H1 (cell line): ENCODE measurements at regions not wholly inside any gene's neighbourhood (a gene's known extent, or its start where the extent isn't known, plus 50 kb on each side); places are given as distances from the start of the nearest gene placed in this dataset.

ENCODE experiments used
- CTCF ChIA-PET: fragments of 300-600 bp; sonication (Branson Sonifier 250); formaldehyde crosslinking; loops from one replicate; lab custom pipeline; 2021; ENCODE audit not compliant: partially characterized antibody; lab: Charles Lee
- POLR2A ChIA-PET: fragments of 300-600 bp; sonication (Branson Sonifier 250); formaldehyde crosslinking; loops from one replicate; lab custom pipeline; 2021; ENCODE audit warnings: inconsistent platforms; ENCODE audit not compliant: partially characterized antibody; lab: Charles Lee
- DNase-seq, 2 experiments: peaks; one replicate each; pipeline versions ENCODE4 v3.0.0 to v3.0.0-alpha.2; 2010 to 2022; ENCODE audit warnings: low spot score in 2 of 2, low read depth in 1 of 2, mixed read lengths in 1 of 2
- FAIRE-seq: peaks from 2 replicates; lab custom pipeline; 2011; peaks lifted over from hg19 to GRCh38; lab: Jason Lieb, UNC
- H2AFZ ChIP-seq: 2 replicates; pipeline ENCODE4 v1.8.1; 2012; ENCODE audit warnings: low read length, inconsistent platforms
- H2AK5ac ChIP-seq: 2 replicates; pipeline ENCODE4 v1.6.1; 2013; ENCODE audit warnings: low read depth, low read length
- H2BK120ac ChIP-seq: replicated peaks from 2 replicates; pipeline ENCODE3; 2013; ENCODE audit warnings: low read depth, low read length, inconsistent platforms
- H2BK12ac ChIP-seq: 2 replicates; pipeline ENCODE4 v1.6.1; 2013; ENCODE audit warnings: low read depth, low read length
- H2BK15ac ChIP-seq: 2 replicates; pipeline ENCODE4 v1.6.1; 2013; ENCODE audit warnings: low read length
- H2BK20ac ChIP-seq: 2 replicates; pipeline ENCODE4 v1.6.1; 2013; ENCODE audit warnings: low read length
- H2BK5ac ChIP-seq: 2 replicates; pipeline ENCODE4 v1.6.1; 2013; ENCODE audit warnings: low read depth, low read length
- H3K14ac ChIP-seq: 2 replicates; pipeline ENCODE4 v1.6.1; 2013; ENCODE audit warnings: inconsistent platforms; ENCODE audit not compliant: insufficient read length
- H3K18ac ChIP-seq: 2 replicates; pipeline ENCODE4 v1.6.1; 2013; ENCODE audit warnings: low read length; ENCODE audit errors: extremely low read depth
- H3K23ac ChIP-seq: 2 replicates; pipeline ENCODE4 v1.6.1; 2013; ENCODE audit warnings: inconsistent platforms; ENCODE audit not compliant: insufficient read length
- H3K23me2 ChIP-seq: 2 replicates; pipeline ENCODE4 v1.6.1; 2013; ENCODE audit warnings: low read depth, low read length
- H3K27ac ChIP-seq: 2 replicates; pipeline ENCODE4 v1.6.1; 2011; ENCODE audit warnings: low read depth, low read length, inconsistent platforms
- H3K27me3 ChIP-seq, 4 experiments: replicated peaks in 1 of 4; 1 replicate in 1 of 4; 2 replicates in 3 of 4; pipeline versions ENCODE4 v1.6.1 to v1.8.1; 2011 to 2013; ENCODE audit warnings: low read length in 3 of 4, mild to moderate bottlenecking in 3 of 4, inconsistent platforms in 2 of 4, mixed read lengths in 2 of 4, moderate library complexity in 1 of 4; ENCODE audit not compliant: control insufficient read depth in 3 of 4, insufficient read depth in 3 of 4; ENCODE audit errors: extremely low read depth in 1 of 4
- H3K36me3 ChIP-seq, 4 experiments: 2 replicates each; pipeline versions ENCODE4 v1.6.1 to v1.8.1; 2011 to 2013; ENCODE audit warnings: mild to moderate bottlenecking in 4 of 4, low read length in 3 of 4, moderate library complexity in 2 of 4, control low read depth in 1 of 4, inconsistent platforms in 1 of 4; ENCODE audit not compliant: insufficient read depth in 4 of 4, control insufficient read depth in 2 of 4
- H3K4ac ChIP-seq: replicated peaks from 2 replicates; pipeline ENCODE3; 2013; ENCODE audit warnings: low read length, low read depth, mixed read lengths, inconsistent platforms; ENCODE audit not compliant: insufficient read length
- H3K4me1 ChIP-seq, 4 experiments: replicated peaks in 1 of 4; 1 replicate in 1 of 4; 2 replicates in 3 of 4; pipeline versions ENCODE4 v1.6.1 to v1.8.1; 2011 to 2013; ENCODE audit warnings: low read length in 3 of 4, inconsistent platforms in 2 of 4, mixed read lengths in 1 of 4; ENCODE audit not compliant: insufficient read depth in 4 of 4, control insufficient read depth in 3 of 4
- H3K4me2 ChIP-seq, 2 experiments: 2 replicates each; pipeline versions ENCODE4 v1.6.1 to v1.8.1; 2011 to 2013; ENCODE audit warnings: low read depth in 2 of 2, low read length in 2 of 2, control low read depth in 1 of 2, inconsistent platforms in 1 of 2, mild to moderate bottlenecking in 1 of 2; ENCODE audit not compliant: insufficient read depth in 1 of 2
- H3K4me3 ChIP-seq, 4 experiments: fragments of 200-600, 300-600 bp in 1 of 4; sonication (generic), shearing (Covaris generic), sonication (Bioruptor Twin) in 1 of 4; 2 replicates each; pipeline versions ENCODE4 v1.5.1 to v1.8.1; 2011 to 2016; ENCODE audit warnings: low read length in 4 of 4, low read depth in 3 of 4, control low read depth in 2 of 4, inconsistent platforms in 2 of 4, mild to moderate bottlenecking in 2 of 4, mixed read lengths in 1 of 4, moderate library complexity in 1 of 4; ENCODE audit not compliant: insufficient read depth in 2 of 4; ENCODE audit errors: extremely low read depth in 1 of 4
- H3K56ac ChIP-seq: replicated peaks from 2 replicates; pipeline ENCODE3; 2013; ENCODE audit warnings: low read depth, mild to moderate bottlenecking, mixed read lengths, low read length, inconsistent platforms; ENCODE audit not compliant: insufficient read length
- H3K79me1 ChIP-seq: 2 replicates; pipeline ENCODE4 v1.6.1; 2013; ENCODE audit warnings: low read depth, low read length, control low read depth
- H3K79me2 ChIP-seq, 2 experiments: 2 replicates each; pipeline versions ENCODE4 v1.6.1 to v1.8.1; 2012 to 2013; ENCODE audit warnings: low read length in 2 of 2, mild to moderate bottlenecking in 2 of 2, inconsistent platforms in 1 of 2; ENCODE audit not compliant: insufficient read depth in 2 of 2, control insufficient read depth in 1 of 2
- H3K9ac ChIP-seq, 4 experiments: replicated peaks in 1 of 4; 1 replicate in 1 of 4; 2 replicates in 3 of 4; pipeline versions ENCODE4 v1.6.1 to v1.8.1; 2011 to 2013; ENCODE audit warnings: low read depth in 3 of 4, low read length in 3 of 4, control low read depth in 2 of 4, mild to moderate bottlenecking in 2 of 4, moderate library complexity in 2 of 4, inconsistent platforms in 1 of 4; ENCODE audit errors: extremely low read depth in 1 of 4
- H3K9me3 ChIP-seq, 2 experiments: 2 replicates each; pipeline versions ENCODE4 v1.6.1 to v1.8.1; 2012 to 2013; ENCODE audit warnings: mild to moderate bottlenecking in 2 of 2, moderate library complexity in 2 of 2, control low read depth in 1 of 2, inconsistent platforms in 1 of 2, low read depth in 1 of 2, low read length in 1 of 2, mixed read lengths in 1 of 2; ENCODE audit not compliant: insufficient read depth in 2 of 2
- H4K20me1 ChIP-seq, 2 experiments: replicated peaks in 1 of 2; 2 replicates each; pipeline versions ENCODE3 to v1.8.1; 2011 to 2013; ENCODE audit warnings: inconsistent platforms in 2 of 2, low read length in 2 of 2, mild to moderate bottlenecking in 1 of 2; ENCODE audit not compliant: insufficient read depth in 2 of 2, control insufficient read depth in 1 of 2
- H4K5ac ChIP-seq: 2 replicates; pipeline ENCODE4 v1.6.1; 2013; ENCODE audit warnings: low read length, low read depth, mixed read lengths, inconsistent platforms; ENCODE audit not compliant: insufficient read length
- H4K8ac ChIP-seq: 2 replicates; pipeline ENCODE4 v1.8.0; 2013; ENCODE audit warnings: mild to moderate bottlenecking, moderate library complexity, low read length, inconsistent platforms; ENCODE audit not compliant: insufficient read depth; ENCODE audit errors: extremely low read depth
- H4K91ac ChIP-seq: replicated peaks from 2 replicates; pipeline ENCODE3; 2013; ENCODE audit warnings: low read length, mixed read lengths, inconsistent platforms; ENCODE audit not compliant: insufficient read length
- CHD1 ChIP-seq: IDR thresholded peaks from 2 replicates; pipeline ENCODE4 v1.6.1; 2012; ENCODE audit warnings: low read depth, low read length, improper control_type of control experiment
- EP300 ChIP-seq, 2 experiments: IDR thresholded peaks; 1 replicate in 1 of 2; 2 replicates in 1 of 2; pipeline ENCODE4 v1.6.1; 2011 to 2012; ENCODE audit warnings: low read depth in 2 of 2, low read length in 2 of 2, mild to moderate bottlenecking in 2 of 2, borderline replicate concordance in 1 of 2, inconsistent platforms in 1 of 2, moderate library complexity in 1 of 2
- FOSL1 ChIP-seq: IDR thresholded peaks from 2 replicates; pipeline ENCODE4 v1.6.1; 2011; ENCODE audit warnings: mild to moderate bottlenecking, low read depth, low read length, moderate library complexity; ENCODE audit not compliant: insufficient read depth
- GTF2F1 ChIP-seq: IDR thresholded peaks from 2 replicates; pipeline ENCODE4 v1.6.1; 2012; ENCODE audit warnings: low read depth, low read length, improper control_type of control experiment, borderline replicate concordance
- KDM5A ChIP-seq: fragments of 200-600 bp; IDR thresholded peaks from 2 replicates; pipeline ENCODE4 v1.7.1; 2012; ENCODE audit warnings: mild to moderate bottlenecking, low read length, inconsistent platforms, mixed read lengths
- MAFK ChIP-seq: IDR thresholded peaks from 2 replicates; pipeline ENCODE4 v1.6.1; 2012; ENCODE audit warnings: low read depth, mild to moderate bottlenecking, improper control_type of control experiment, low read length
- POU5F1 ChIP-seq: IDR thresholded peaks from 2 replicates; pipeline ENCODE4 v1.6.1; 2011; ENCODE audit warnings: low read depth, mild to moderate bottlenecking, low read length, moderate library complexity
- RFX5 ChIP-seq: IDR thresholded peaks from 2 replicates; pipeline ENCODE4 v1.6.1; 2011; ENCODE audit warnings: low read depth, low read length, improper control_type of control experiment, borderline replicate concordance
- SAP30 ChIP-seq: fragments of 300-600 bp; sonication (generic); IDR thresholded peaks from 2 replicates; pipeline ENCODE4 v1.7.1; 2012; ENCODE audit warnings: low read length, moderate library complexity, mild to moderate bottlenecking, inconsistent platforms; ENCODE audit not compliant: insufficient read depth, insufficient replicate concordance
- SP1 ChIP-seq: IDR thresholded peaks from 2 replicates; pipeline ENCODE4 v1.6.1; 2011; ENCODE audit warnings: low read depth, low read length
- SUZ12 ChIP-seq: fragments of 200-600 bp; sonication (generic); IDR thresholded peaks from 2 replicates; pipeline ENCODE4 v1.6.1; 2012; ENCODE audit warnings: mild to moderate bottlenecking, inconsistent platforms, low read length, moderate library complexity, mixed read lengths
- TBP ChIP-seq: IDR thresholded peaks from 2 replicates; pipeline ENCODE4 v1.6.1; 2011; ENCODE audit warnings: low read depth, low read length, improper control_type of control experiment
- WGBS, 2 experiments: shearing (Covaris generic) in 1 of 2; methylation state at CpG; one replicate each; pipeline versions ENCODE4 v1.1.6 to v1.1.7; 2013 to 2015; ENCODE audit warnings: low lambda C conversion rate in 2 of 2, mixed read lengths in 2 of 2, inconsistent platforms in 1 of 2, low coverage in 1 of 2, missing lambda C conversion rate in 1 of 2; ENCODE audit not compliant: insufficient replicate concordance in 2 of 2, insufficient coverage in 1 of 2, insufficient read length in 1 of 2; ENCODE audit errors: extremely low coverage in 1 of 2, missing lambda C conversion rate in 1 of 2; 5-methylcytosine and 5-hydroxymethylcytosine counted together

DNA sequence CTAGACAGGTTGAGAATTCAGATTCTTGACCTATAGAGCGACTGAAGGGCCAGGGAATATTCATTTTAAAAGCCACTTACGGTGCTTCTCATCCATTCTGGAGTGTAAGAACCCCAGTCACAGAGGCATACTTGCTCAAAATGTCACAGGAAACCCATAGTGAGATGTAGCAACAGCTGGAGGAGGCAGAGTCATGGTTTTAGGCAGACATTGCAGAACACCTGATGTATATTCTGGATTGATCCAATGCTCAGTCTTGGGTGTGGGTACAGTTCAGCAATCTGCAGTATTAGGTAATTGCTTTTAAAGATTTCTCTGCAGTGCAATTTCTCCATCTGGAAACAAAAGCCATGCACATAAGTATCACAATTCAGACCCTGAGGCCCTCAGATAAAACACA is 137.4 kb upstream of the SLC22A23 start:
- H3K27me3 ChIP-seq: 0 out of 7 replicates have a peak, but pooled peaks cover 0 to 2% (median 0%) of the 10 kb centered on the region in 4 experiments
- no peaks in the 10 kb centered on the region for H3K4me1 ChIP-seq
- H2BK12ac ChIP-seq: no peak overlapping the region
- no peak overlapping the region for H4K8ac ChIP-seq
- H3K23me2 ChIP-seq: no peaks in the 10 kb centered on the region
- no peak overlapping the region for H2BK5ac ChIP-seq
- no peak overlapping the region for H4K5ac ChIP-seq
- no peak overlapping the region for H3K4me2 ChIP-seq
- no peaks in the 10 kb centered on the region for H4K20me1 ChIP-seq
- H2AK5ac ChIP-seq: no peak overlapping the region
- H3K23ac ChIP-seq: no peak overlapping the region
- no peak overlapping the region for H3K4ac ChIP-seq
- DNase-seq (no peak), FAIRE-seq (no peak)
- H3K9ac ChIP-seq: no peak overlapping the region
- no peaks in the 10 kb centered on the region for H3K9me3 ChIP-seq
- H4K91ac ChIP-seq: no peak overlapping the region
- WGBS, 2 experiments: 89% methylated on average over 2 of the region's 2 CpGs; no CpG with 5 or more reads in 1 of the 2 experiments
- H2BK20ac ChIP-seq: no peak overlapping the region
- no peak overlapping the region for H3K4me3 ChIP-seq
- no peak overlapping the region for H3K18ac ChIP-seq
- CTCF ChIA-PET: interaction anchor here (1.1 to 1.2 kb wide), 2 partner anchors 69 to 82 kb away, joined by 3 read pairs; no protein-coding TSS in a partner anchor
- no peaks in the 10 kb centered on the region for H3K36me3 ChIP-seq
- H2AFZ ChIP-seq: no peak overlapping the region
- H3K79me1 ChIP-seq: no peaks in the 10 kb centered on the region
- H2BK15ac ChIP-seq: no peak overlapping the region
- POLR2A ChIA-PET: no interaction called here
- H3K79me2 ChIP-seq: no peaks in the 10 kb centered on the region
- no peak overlapping the region for H3K14ac ChIP-seq
- H3K27ac ChIP-seq: no peak overlapping the region
- H2BK120ac ChIP-seq: no peak overlapping the region
- H3K56ac ChIP-seq: no peak overlapping the region
- TF ChIP-seq MAFK (no peak), CHD1 (no peak), FOSL1 (no peak), KDM5A (no peak), SAP30 (no peak), POU5F1 (no peak), GTF2F1 (no peak), EP300 (IDR thresholded peaks at IDR 0.05; ENCODE audit: borderline replicate concordance in 1 of 2, low read depth in 2 of 2, low read length in 2 of 2) (no peak), SUZ12 (no peak), SP1 (no peak), RFX5 (no peak), TBP (no peak)
